ENCODE measurements at regions not wholly inside any gene's neighbourhood (a gene's known extent, or its start where the extent isn't known, plus 50 kb on each side); places are given as distances from the start of the nearest gene placed in this dataset.

DNA sequence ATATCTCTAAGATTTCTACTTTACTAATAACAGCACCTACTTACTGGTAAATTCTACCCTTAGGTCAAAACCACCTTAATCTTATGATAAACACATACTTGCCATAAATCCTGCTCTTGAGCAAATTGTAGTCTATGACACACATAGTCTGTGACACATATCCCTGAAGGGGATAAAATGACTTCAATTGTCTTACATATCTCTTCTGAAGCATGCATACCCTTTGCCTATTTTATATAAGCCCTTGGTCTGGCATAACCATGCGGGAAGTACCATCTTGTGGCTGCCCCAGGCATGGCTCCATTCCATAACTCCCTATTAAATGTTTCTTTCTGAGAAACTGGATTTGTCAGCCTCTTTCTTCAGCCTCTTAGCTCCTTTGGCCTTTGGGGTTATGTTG, 248.9 kb downstream of the SLC7A11 start:
- ATAC-seq (no peak), DNase-seq (ENCODE audit: low read depth, low spot score) (no peak)
- in situ Hi-C loops (cut with HindIII; ENCODE audit: low pct_unique_long_range_greater_than_20kb, low sequenced_read_pairs) (no loop called here), intact Hi-C loops (cut with micrococcal nuclease; ENCODE audit: unreplicated experiment) (no loop called here)
- Histone ChIP-seq H3K27me3 (ENCODE audit: control insufficient read depth, insufficient read depth, low read length) (no peaks in the 10 kb centered on the region), H3K4me3 (ENCODE audit: low read depth in 2 of 2, low read length in 2 of 2) (no peak overlapping the region), H3K27ac (ENCODE audit: low read length) (no peak overlapping the region), H3K36me3 (ENCODE audit: control insufficient read depth, insufficient read depth, low read length) (no peaks in the 10 kb centered on the region), H3K4me1 (ENCODE audit: control insufficient read depth, insufficient read depth, low read length) (no peaks in the 10 kb centered on the region), H3K9me3 (ENCODE audit: control insufficient read depth, insufficient read depth, low read depth, low read length) (no peaks in the 10 kb centered on the region)
- ChIA-PET CTCF (no interaction called here), POLR2A (no interaction called here)
- TF ChIP-seq SIN3A (IDR thresholded peaks at IDR 0.05; ENCODE audit: borderline replicate concordance, insufficient read depth, low read depth, low read length) (no peak), TCF7L2 (IDR thresholded peaks at IDR 0.05; ENCODE audit: low read depth, low read length) (no peak), REST (IDR thresholded peaks at IDR 0.05; ENCODE audit: insufficient read depth in 1 of 2, low read depth in 2 of 2, low read length in 1 of 2) (no peak)
- no TSS peak for BruUV-seq (replicated peaks)

GRCh38 chr4:137981277-137981676, 260.9 kb downstream of the SLC7A11 start:
- ChIA-PET POLR2A (no interaction called here), CTCF (no interaction called here)
- no peaks in the 10 kb centered on the region for H3K9me3 ChIP-seq (ENCODE audit: control insufficient read depth, insufficient read depth, low read depth, low read length)
- DNase-seq (ENCODE audit: low read depth, low spot score), result no peak
- H3K4me1 ChIP-seq (ENCODE audit: control insufficient read depth, insufficient read depth, low read length), result no peaks in the 10 kb centered on the region
- H3K27me3 ChIP-seq (ENCODE audit: control insufficient read depth, insufficient read depth, low read length), result no peaks in the 10 kb centered on the region
- intact Hi-C loops (cut with micrococcal nuclease; ENCODE audit: unreplicated experiment), result no loop called here
- TF ChIP-seq SIN3A (IDR thresholded peaks at IDR 0.05; ENCODE audit: borderline replicate concordance, insufficient read depth, low read depth, low read length) (no peak), REST (IDR thresholded peaks at IDR 0.05; ENCODE audit: insufficient read depth in 1 of 2, low read depth in 2 of 2, low read length in 1 of 2) (no peak), TCF7L2 (IDR thresholded peaks at IDR 0.05; ENCODE audit: low read depth, low read length) (no peak)
- no peak for ATAC-seq
- no peaks in the 10 kb centered on the region for H3K36me3 ChIP-seq (ENCODE audit: control insufficient read depth, insufficient read depth, low read length)
- H3K4me3 ChIP-seq (ENCODE audit: low read depth in 2 of 2, low read length in 2 of 2), result no peak overlapping the region
- H3K27ac ChIP-seq (ENCODE audit: low read length), result no peak overlapping the region
- in situ Hi-C loops (cut with HindIII; ENCODE audit: low pct_unique_long_range_greater_than_20kb, low sequenced_read_pairs), result no loop called here
- BruUV-seq (replicated peaks), result no TSS peak

- intact Hi-C loops (cut with micrococcal nuclease; ENCODE audit: unreplicated experiment), result no loop called here
- TF ChIP-seq TCF7L2 (IDR thresholded peaks at IDR 0.05; ENCODE audit: low read depth, low read length), result no peak
- TF ChIP-seq, protein P1, sequence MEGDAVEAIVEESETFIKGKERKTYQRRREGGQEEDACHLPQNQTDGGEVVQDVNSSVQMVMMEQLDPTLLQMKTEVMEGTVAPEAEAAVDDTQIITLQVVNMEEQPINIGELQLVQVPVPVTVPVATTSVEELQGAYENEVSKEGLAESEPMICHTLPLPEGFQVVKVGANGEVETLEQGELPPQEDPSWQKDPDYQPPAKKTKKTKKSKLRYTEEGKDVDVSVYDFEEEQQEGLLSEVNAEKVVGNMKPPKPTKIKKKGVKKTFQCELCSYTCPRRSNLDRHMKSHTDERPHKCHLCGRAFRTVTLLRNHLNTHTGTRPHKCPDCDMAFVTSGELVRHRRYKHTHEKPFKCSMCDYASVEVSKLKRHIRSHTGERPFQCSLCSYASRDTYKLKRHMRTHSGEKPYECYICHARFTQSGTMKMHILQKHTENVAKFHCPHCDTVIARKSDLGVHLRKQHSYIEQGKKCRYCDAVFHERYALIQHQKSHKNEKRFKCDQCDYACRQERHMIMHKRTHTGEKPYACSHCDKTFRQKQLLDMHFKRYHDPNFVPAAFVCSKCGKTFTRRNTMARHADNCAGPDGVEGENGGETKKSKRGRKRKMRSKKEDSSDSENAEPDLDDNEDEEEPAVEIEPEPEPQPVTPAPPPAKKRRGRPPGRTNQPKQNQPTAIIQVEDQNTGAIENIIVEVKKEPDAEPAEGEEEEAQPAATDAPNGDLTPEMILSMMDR (IDR thresholded peaks at IDR 0.05), result no peak
- no peak for DNase-seq (ENCODE audit: low read depth, low spot score)
- Histone ChIP-seq H3K27ac (ENCODE audit: low read length) (no peak overlapping the region), H3K9me3 (ENCODE audit: control insufficient read depth, insufficient read depth, low read depth, low read length) (no peaks in the 10 kb centered on the region), H3K4me1 (ENCODE audit: control insufficient read depth, insufficient read depth, low read length) (no peaks in the 10 kb centered on the region), H3K4me3 (ENCODE audit: low read depth in 2 of 2, low read length in 2 of 2) (no peak overlapping the region), H3K27me3 (ENCODE audit: control insufficient read depth, insufficient read depth, low read length) (no peaks in the 10 kb centered on the region), H3K36me3 (ENCODE audit: control insufficient read depth, insufficient read depth, low read length) (no peaks in the 10 kb centered on the region)
- CTCF ChIA-PET, result no interaction called here
- POLR2A ChIA-PET, result no interaction called here
- 0 out of 2 replicates have a peak, but pooled peaks have one; percentile 38 for ATAC-seq
- in situ Hi-C loops (cut with HindIII; ENCODE audit: low pct_unique_long_range_greater_than_20kb, low sequenced_read_pairs), result no loop called here
- BruUV-seq (replicated peaks), result no TSS peak
These were observed 261.5 kb downstream of the SLC7A11 start for GRCh38 chr4:137980641-137981040.

Data from Panc1 (cell line).